Liver (tissue), 3 donors: ENCODE measurements at regions not wholly inside any gene's neighbourhood (a gene's known extent, or its start where the extent isn't known, plus 50 kb on each side); places are given as distances from the start of the nearest gene placed in this dataset.

Source experiments
- EGR1 ChIP-seq, 2 donors: IDR thresholded peaks; 2 replicates each; pipeline ENCODE4 v1.6.1; 2016 to 2018; ENCODE audit warnings: antibody characterized with exemption in 2 of 2, low read depth in 2 of 2
- GABPA ChIP-seq, 2 donors: IDR thresholded peaks in 1 of 2; conservative IDR thresholded peaks in 1 of 2; 2 replicates each; pipeline ENCODE4 v1.6.1; 2016; ENCODE audit warnings: antibody characterized with exemption in 2 of 2, mild to moderate bottlenecking in 1 of 2, moderate library complexity in 1 of 2
- JUND ChIP-seq, 2 donors: IDR thresholded peaks; 2 replicates each; pipeline ENCODE4 v1.6.1; 2016; ENCODE audit warnings: antibody characterized with exemption in 2 of 2
- NR2F2 ChIP-seq: IDR thresholded peaks from 2 replicates; pipeline ENCODE4 v1.6.1; 2016; ENCODE audit warnings: antibody characterized with exemption
- RAD21 ChIP-seq, 2 donors: IDR thresholded peaks; 2 replicates each; pipeline ENCODE4 v1.6.1; 2016; ENCODE audit warnings: antibody characterized with exemption in 2 of 2, mild to moderate bottlenecking in 2 of 2
- RXRA ChIP-seq, 2 donors: IDR thresholded peaks; 2 replicates each; pipeline ENCODE4 v1.6.1; 2017 to 2018; ENCODE audit warnings: antibody characterized with exemption in 2 of 2, mild to moderate bottlenecking in 1 of 2
- TAF1 ChIP-seq: conservative IDR thresholded peaks from 2 replicates; pipeline ENCODE4 v1.6.1; 2016; ENCODE audit warnings: antibody characterized with exemption, mild to moderate bottlenecking
- YY1 ChIP-seq: IDR thresholded peaks from 2 replicates; pipeline ENCODE4 v1.6.1; 2016; ENCODE audit warnings: antibody characterized with exemption, mild to moderate bottlenecking
- TF ChIP-seq, protein P1 (sequence below): fragments of 150-350 bp; IDR thresholded peaks from 2 replicates; pipeline ENCODE4 v1.5.1; 2017; ENCODE audit warnings: improper control_type of control experiment, low read depth, low read length; ENCODE audit not compliant: missing input control
- TF ChIP-seq, protein P2 (sequence below): IDR thresholded peaks from 2 replicates; pipeline ENCODE4 v1.6.1; 2016; ENCODE audit warnings: antibody characterized with exemption, mild to moderate bottlenecking
- TF ChIP-seq, protein P3 (sequence below): IDR thresholded peaks from 2 replicates; pipeline ENCODE4 v1.6.1; 2016; ENCODE audit warnings: antibody characterized with exemption
- TF ChIP-seq, protein P4 (sequence below): IDR thresholded peaks from 2 replicates; pipeline ENCODE4 v1.6.1; 2016; ENCODE audit warnings: antibody characterized with exemption
- TF ChIP-seq, protein P5 (sequence below): IDR thresholded peaks from 2 replicates; pipeline ENCODE4 v1.6.1; 2016; ENCODE audit warnings: antibody characterized with exemption
- donor health status: healthy.
- donor health status: healthy.

DNA sequence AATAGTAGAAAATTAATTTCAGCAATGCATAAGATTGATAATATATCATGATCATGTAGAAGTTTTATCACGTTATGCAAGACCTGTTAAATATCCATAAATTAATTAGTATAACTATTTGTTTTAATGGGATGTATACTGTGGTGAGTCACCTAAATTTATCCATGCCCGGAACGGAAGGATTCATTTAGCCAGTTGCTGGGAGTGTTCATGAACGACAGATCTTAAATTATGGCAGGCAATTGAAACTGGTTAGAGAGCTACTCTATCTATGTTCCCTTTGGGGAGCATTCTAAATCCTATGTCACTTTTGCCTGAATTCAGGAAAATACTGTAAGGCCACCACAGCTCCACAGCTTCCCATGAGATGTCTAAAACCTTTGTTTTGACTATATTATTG lies 1950.5 kb upstream of the AGA start:
- TF ChIP-seq, protein P1, sequence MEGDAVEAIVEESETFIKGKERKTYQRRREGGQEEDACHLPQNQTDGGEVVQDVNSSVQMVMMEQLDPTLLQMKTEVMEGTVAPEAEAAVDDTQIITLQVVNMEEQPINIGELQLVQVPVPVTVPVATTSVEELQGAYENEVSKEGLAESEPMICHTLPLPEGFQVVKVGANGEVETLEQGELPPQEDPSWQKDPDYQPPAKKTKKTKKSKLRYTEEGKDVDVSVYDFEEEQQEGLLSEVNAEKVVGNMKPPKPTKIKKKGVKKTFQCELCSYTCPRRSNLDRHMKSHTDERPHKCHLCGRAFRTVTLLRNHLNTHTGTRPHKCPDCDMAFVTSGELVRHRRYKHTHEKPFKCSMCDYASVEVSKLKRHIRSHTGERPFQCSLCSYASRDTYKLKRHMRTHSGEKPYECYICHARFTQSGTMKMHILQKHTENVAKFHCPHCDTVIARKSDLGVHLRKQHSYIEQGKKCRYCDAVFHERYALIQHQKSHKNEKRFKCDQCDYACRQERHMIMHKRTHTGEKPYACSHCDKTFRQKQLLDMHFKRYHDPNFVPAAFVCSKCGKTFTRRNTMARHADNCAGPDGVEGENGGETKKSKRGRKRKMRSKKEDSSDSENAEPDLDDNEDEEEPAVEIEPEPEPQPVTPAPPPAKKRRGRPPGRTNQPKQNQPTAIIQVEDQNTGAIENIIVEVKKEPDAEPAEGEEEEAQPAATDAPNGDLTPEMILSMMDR = no peak
- TF ChIP-seq, protein P2, sequence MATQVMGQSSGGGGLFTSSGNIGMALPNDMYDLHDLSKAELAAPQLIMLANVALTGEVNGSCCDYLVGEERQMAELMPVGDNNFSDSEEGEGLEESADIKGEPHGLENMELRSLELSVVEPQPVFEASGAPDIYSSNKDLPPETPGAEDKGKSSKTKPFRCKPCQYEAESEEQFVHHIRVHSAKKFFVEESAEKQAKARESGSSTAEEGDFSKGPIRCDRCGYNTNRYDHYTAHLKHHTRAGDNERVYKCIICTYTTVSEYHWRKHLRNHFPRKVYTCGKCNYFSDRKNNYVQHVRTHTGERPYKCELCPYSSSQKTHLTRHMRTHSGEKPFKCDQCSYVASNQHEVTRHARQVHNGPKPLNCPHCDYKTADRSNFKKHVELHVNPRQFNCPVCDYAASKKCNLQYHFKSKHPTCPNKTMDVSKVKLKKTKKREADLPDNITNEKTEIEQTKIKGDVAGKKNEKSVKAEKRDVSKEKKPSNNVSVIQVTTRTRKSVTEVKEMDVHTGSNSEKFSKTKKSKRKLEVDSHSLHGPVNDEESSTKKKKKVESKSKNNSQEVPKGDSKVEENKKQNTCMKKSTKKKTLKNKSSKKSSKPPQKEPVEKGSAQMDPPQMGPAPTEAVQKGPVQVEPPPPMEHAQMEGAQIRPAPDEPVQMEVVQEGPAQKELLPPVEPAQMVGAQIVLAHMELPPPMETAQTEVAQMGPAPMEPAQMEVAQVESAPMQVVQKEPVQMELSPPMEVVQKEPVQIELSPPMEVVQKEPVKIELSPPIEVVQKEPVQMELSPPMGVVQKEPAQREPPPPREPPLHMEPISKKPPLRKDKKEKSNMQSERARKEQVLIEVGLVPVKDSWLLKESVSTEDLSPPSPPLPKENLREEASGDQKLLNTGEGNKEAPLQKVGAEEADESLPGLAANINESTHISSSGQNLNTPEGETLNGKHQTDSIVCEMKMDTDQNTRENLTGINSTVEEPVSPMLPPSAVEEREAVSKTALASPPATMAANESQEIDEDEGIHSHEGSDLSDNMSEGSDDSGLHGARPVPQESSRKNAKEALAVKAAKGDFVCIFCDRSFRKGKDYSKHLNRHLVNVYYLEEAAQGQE = no peak
- TF ChIP-seq RAD21 (IDR thresholded peaks at IDR 0.05) = no peak
- TF ChIP-seq NR2F2 = no peak
- no peak for TF ChIP-seq RXRA (IDR thresholded peaks at IDR 0.05)
- TF ChIP-seq, protein P3, sequence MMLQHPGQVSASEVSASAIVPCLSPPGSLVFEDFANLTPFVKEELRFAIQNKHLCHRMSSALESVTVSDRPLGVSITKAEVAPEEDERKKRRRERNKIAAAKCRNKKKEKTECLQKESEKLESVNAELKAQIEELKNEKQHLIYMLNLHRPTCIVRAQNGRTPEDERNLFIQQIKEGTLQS = no peak
- TF ChIP-seq, protein P4, sequence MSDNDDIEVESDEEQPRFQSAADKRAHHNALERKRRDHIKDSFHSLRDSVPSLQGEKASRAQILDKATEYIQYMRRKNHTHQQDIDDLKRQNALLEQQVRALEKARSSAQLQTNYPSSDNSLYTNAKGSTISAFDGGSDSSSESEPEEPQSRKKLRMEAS = no peak
- TF ChIP-seq EGR1 (IDR thresholded peaks at IDR 0.05; ENCODE audit: low read depth in 2 of 2) = no peak
- TF ChIP-seq TAF1 = no peak
- TF ChIP-seq YY1 = no peak
- no peak for TF ChIP-seq JUND (IDR thresholded peaks at IDR 0.05)
- TF ChIP-seq, protein P5, sequence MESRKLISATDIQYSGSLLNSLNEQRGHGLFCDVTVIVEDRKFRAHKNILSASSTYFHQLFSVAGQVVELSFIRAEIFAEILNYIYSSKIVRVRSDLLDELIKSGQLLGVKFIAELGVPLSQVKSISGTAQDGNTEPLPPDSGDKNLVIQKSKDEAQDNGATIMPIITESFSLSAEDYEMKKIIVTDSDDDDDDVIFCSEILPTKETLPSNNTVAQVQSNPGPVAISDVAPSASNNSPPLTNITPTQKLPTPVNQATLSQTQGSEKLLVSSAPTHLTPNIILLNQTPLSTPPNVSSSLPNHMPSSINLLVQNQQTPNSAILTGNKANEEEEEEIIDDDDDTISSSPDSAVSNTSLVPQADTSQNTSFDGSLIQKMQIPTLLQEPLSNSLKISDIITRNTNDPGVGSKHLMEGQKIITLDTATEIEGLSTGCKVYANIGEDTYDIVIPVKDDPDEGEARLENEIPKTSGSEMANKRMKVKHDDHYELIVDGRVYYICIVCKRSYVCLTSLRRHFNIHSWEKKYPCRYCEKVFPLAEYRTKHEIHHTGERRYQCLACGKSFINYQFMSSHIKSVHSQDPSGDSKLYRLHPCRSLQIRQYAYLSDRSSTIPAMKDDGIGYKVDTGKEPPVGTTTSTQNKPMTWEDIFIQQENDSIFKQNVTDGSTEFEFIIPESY = no peak
- no peak for TF ChIP-seq GABPA (IDR thresholded peaks at IDR 0.05 in 1 of 2, conservative IDR thresholded peaks at IDR 0.05 in 1 of 2)
